ENCODE measurements at regions not wholly inside any gene's neighbourhood (a gene's known extent, or its start where the extent isn't known, plus 50 kb on each side); places are given as distances from the start of the nearest gene placed in this dataset.

DNA sequence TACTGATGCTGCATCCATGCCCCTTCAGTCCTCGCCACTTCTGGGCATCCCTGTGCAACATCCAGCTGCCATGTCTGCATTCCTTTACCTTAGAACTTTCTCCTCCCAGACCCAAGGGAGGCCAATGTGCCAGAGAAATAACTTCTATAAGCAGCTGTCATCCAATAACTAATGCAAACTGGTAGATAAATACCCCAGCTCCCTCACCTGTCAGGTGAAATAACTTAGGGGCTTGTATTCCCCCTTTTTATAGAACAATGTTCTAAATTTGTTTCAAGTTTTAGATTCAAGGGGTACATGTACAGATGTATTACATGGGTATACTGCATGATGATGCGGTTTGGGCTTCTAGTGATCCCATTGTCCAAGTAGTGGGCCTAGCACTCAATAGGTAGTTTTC, 880.1 kb downstream of the UQCRFS1 start:
- H3K36me3 Mint-ChIP-seq (ENCODE audit: low read depth): no peaks in the 10 kb centered on the region
- POLR2A ChIA-PET: no interaction called here
- no peaks in the 10 kb centered on the region for H3K9me3 Mint-ChIP-seq (ENCODE audit: insufficient read depth)

DNA sequence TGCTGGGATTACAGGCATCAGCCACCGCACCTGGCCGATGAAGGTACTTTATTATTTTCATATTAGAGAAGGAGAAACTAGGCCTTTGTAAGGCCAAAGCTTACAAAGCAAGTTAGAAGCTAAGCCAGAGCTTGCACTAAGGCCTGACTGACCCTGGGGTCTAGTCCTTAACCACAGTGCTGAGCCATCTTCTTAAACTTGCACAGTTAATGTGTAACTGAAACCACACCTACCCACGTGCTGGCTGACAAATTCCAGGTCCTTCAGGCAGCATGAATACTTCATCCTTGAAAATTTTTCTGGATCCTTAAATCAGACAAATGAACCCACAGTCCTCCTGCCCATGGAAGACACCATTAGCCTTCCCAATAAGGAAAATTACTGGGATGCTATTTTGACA, 880.6 kb downstream of the UQCRFS1 start:
- no peak overlapping the region for H3K4me3 Mint-ChIP-seq
- H3K27me3 Mint-ChIP-seq (ENCODE audit: low read depth): no peaks in the 10 kb centered on the region
- H3K4me1 Mint-ChIP-seq (ENCODE audit: low read depth): no peaks in the 10 kb centered on the region
- POLR2A ChIA-PET: no interaction called here
- no peak overlapping the region for H3K27ac Mint-ChIP-seq
- CTCF ChIA-PET: no interaction called here
- no peaks in the 10 kb centered on the region for H3K9me3 Mint-ChIP-seq (ENCODE audit: insufficient read depth)
- no peak for DNase-seq
- H3K36me3 Mint-ChIP-seq (ENCODE audit: low read depth): no peaks in the 10 kb centered on the region
- ATAC-seq: no peak

More for the DNA sequence above, 880.1 kb downstream of the UQCRFS1 start:
- DNase-seq: no peak
- Mint-ChIP-seq H3K27me3 (ENCODE audit: low read depth) (no peaks in the 10 kb centered on the region), H3K4me3 (no peak overlapping the region), H3K27ac (no peak overlapping the region), H3K4me1 (ENCODE audit: low read depth) (no peaks in the 10 kb centered on the region)
- CTCF ChIA-PET: no interaction called here
- no peak for ATAC-seq

DNA sequence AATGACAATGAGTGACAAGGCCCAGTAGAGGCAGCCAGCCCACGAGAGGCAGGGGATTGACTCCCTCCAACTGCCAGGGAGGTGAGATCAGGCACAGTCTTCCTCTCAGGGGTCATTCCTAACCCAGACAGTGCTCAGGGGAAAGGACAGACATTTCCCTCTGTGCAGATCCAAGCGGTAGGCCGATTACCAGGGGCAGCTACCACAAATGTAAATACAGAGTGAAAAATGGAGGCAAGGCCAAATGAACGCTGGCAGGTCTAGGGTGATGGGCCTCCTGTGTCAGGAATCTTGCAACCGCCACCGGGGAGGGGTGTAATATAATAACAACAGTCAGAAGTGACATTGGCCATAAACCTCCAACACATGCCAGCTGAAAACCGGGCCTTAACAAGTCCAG, 881.4 kb downstream of the UQCRFS1 start:
- ChIA-PET POLR2A (no interaction called here), CTCF (no interaction called here)
- Mint-ChIP-seq H3K36me3 (ENCODE audit: low read depth) (no peaks in the 10 kb centered on the region), H3K4me1 (ENCODE audit: low read depth) (no peaks in the 10 kb centered on the region), H3K4me3 (no peak overlapping the region), H3K27me3 (ENCODE audit: low read depth) (no peaks in the 10 kb centered on the region), H3K27ac (no peak overlapping the region), H3K9me3 (ENCODE audit: insufficient read depth) (no peaks in the 10 kb centered on the region)
- no peak for ATAC-seq
- no peak for DNase-seq

DNA sequence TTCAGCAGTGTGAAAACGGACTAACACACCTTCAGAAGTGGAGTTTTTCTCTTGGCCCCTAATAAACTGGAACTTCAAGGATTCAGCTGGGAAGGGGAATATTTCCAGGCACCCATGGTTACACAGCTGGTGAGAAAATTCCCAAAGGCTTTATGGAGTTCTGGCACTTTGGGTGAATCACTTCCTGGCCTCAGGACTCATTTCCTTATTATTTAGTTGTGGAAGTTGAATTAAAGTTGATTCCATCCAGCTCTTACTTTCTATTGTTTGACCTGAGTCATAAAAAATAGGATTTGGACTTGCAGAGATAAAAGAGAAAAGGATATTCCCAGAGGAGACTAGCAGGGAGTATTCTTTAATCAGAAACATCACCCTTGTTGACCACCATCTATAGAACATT, 882.1 kb downstream of the UQCRFS1 start:
- H3K36me3 Mint-ChIP-seq (ENCODE audit: low read depth): no peaks in the 10 kb centered on the region
- no peaks in the 10 kb centered on the region for H3K4me1 Mint-ChIP-seq (ENCODE audit: low read depth)
- DNase-seq (no peak), ATAC-seq (no peak)
- H3K27me3 Mint-ChIP-seq (ENCODE audit: low read depth): no peaks in the 10 kb centered on the region
- ChIA-PET CTCF (no interaction called here), POLR2A (no interaction called here)
- H3K4me3 Mint-ChIP-seq: no peak overlapping the region
- H3K27ac Mint-ChIP-seq: no peak overlapping the region
- no peaks in the 10 kb centered on the region for H3K9me3 Mint-ChIP-seq (ENCODE audit: insufficient read depth)

DNA sequence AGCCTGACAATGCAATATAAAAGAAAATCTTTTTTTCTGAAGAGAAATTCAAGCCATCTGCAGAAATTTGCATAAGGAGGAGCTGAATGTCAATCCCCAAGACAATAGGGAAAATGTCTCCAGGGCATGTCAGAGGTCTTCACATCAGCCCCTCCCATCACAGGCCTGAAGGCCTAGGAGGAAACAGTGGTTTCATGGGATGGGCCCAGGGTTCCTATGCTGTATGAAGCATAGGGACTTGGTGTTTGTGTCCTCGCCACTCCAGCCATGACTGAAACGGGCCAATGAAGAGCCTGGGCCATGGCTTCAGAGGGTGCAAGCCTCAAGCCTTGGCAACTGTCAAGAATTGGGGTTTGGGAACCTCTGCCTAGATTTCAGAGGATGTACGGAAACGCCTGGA, 883.5 kb downstream of the UQCRFS1 start:
- ATAC-seq: no peak
- CTCF ChIA-PET: no interaction called here
- H3K27ac Mint-ChIP-seq: no peak overlapping the region
- no peaks in the 10 kb centered on the region for H3K27me3 Mint-ChIP-seq (ENCODE audit: low read depth)
- POLR2A ChIA-PET: no interaction called here
- H3K4me3 Mint-ChIP-seq: no peak overlapping the region
- no peaks in the 10 kb centered on the region for H3K4me1 Mint-ChIP-seq (ENCODE audit: low read depth)
- DNase-seq: no peak
- no peaks in the 10 kb centered on the region for H3K9me3 Mint-ChIP-seq (ENCODE audit: insufficient read depth)
- H3K36me3 Mint-ChIP-seq (ENCODE audit: low read depth): no peaks in the 10 kb centered on the region

DNA sequence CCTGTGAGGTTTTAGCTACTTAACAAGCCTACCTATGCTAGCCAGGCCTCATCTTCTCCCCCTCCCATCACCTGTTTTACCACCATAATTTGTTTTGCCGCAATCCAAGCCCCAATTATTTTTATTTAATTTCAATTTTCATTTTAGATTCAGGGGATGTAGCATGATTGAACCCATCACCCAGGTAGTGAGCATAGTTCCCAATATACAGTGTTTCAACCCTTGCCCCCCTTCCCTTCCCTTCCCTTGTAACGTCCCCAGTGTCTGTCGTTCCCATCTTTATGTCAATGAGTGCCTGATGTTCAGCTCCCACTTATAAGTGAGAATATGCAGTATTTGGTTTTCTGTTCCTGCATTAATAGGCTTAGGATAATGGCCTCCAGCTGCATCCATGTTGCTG, 885.0 kb downstream of the UQCRFS1 start:
- H3K27ac Mint-ChIP-seq: no peak overlapping the region
- CTCF ChIA-PET: interaction anchor here (1.2 kb wide), 1 partner anchor 354 kb away, joined by 4 read pairs; no protein-coding TSS in a partner anchor
- no peaks in the 10 kb centered on the region for H3K27me3 Mint-ChIP-seq (ENCODE audit: low read depth)
- no peaks in the 10 kb centered on the region for H3K9me3 Mint-ChIP-seq (ENCODE audit: insufficient read depth)
- no peaks in the 10 kb centered on the region for H3K4me1 Mint-ChIP-seq (ENCODE audit: low read depth)
- no peaks in the 10 kb centered on the region for H3K36me3 Mint-ChIP-seq (ENCODE audit: low read depth)
- POLR2A ChIA-PET: no interaction called here
- no peak for ATAC-seq
- H3K4me3 Mint-ChIP-seq: no peak overlapping the region
- no peak for DNase-seq

DNA sequence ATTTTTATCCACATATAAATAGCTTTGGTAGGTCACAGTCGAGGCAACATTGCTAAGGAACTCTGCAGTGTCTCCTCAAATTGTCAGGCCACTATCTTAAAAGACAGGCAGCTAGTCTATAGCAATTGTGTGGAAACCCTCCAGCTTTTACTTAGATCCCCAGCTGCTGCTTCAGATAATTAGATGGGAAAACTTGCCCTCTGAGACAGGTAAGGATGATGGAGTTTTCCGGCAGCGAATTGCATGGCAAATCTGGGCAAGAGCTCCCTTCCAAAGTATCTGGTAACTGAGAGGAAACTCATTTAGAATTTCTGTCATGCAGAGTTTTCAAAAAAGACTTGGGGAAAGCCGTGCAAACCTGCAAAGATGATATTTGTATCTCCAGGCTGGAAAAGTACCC, 886.2 kb downstream of the UQCRFS1 start:
- DNase-seq (no peak), ATAC-seq (no peak)
- no peak overlapping the region for H3K27ac Mint-ChIP-seq
- no peaks in the 10 kb centered on the region for H3K9me3 Mint-ChIP-seq (ENCODE audit: insufficient read depth)
- no peaks in the 10 kb centered on the region for H3K27me3 Mint-ChIP-seq (ENCODE audit: low read depth)
- H3K4me3 Mint-ChIP-seq: no peak overlapping the region
- no peaks in the 10 kb centered on the region for H3K4me1 Mint-ChIP-seq (ENCODE audit: low read depth)
- CTCF ChIA-PET: interaction anchor here (0.7 to 1.4 kb wide), 2 partner anchors 143 to 307 kb away, joined by 3 to 5 read pairs; no protein-coding TSS in a partner anchor
- H3K36me3 Mint-ChIP-seq (ENCODE audit: low read depth): no peaks in the 10 kb centered on the region
- POLR2A ChIA-PET: no interaction called here

DNA sequence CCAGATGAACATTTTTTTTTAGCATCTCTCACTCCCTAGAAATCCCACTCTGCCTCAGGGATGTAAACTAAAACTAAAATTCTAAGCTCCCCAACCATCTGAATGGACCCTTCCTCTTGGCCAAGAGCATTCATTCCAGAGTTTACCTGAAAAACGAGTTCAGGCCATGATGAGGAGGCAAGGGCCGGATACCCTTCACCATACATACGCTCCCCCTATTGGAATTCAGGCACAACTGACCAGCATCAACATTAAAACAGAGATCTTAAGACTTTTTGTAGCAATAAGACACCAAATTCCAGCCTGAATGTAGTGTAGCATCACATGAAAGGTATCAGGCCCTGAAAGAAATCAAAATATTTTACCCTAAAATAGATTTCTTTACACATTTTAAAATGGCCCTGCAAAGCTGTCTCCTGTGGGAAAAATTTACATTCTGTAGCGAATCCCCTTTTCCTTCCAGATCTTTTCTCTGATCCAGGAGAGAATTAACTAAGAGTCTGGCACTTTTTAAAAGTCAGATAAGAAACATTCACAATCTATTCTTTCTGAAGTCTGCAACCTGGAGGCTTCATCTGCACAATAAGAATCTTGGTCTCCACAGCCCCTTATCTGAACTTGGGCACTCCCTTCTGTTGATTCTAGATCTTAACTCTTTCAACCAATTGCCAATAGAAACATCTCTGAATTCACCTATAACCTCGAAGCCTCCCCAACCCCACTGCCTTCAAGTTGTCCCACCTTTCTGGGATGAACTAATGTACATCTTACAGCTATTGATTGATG, 888.5 kb downstream of the UQCRFS1 start:
- no peaks in the 10 kb centered on the region for H3K4me1 Mint-ChIP-seq (ENCODE audit: low read depth)
- H3K36me3 Mint-ChIP-seq (ENCODE audit: low read depth): no peaks in the 10 kb centered on the region
- no peak overlapping the region for H3K27ac Mint-ChIP-seq
- DNase-seq (no peak), ATAC-seq (no peak)
- POLR2A ChIA-PET: no interaction called here
- no peaks in the 10 kb centered on the region for H3K9me3 Mint-ChIP-seq (ENCODE audit: insufficient read depth)
- no peaks in the 10 kb centered on the region for H3K27me3 Mint-ChIP-seq (ENCODE audit: low read depth)
- no peak overlapping the region for H3K4me3 Mint-ChIP-seq
- CTCF ChIA-PET: interaction anchor here (1.0 to 1.6 kb wide), 5 partner anchors 9 to 358 kb away, joined by 3 to 5 read pairs (median 4); no protein-coding TSS in a partner anchor

DNA sequence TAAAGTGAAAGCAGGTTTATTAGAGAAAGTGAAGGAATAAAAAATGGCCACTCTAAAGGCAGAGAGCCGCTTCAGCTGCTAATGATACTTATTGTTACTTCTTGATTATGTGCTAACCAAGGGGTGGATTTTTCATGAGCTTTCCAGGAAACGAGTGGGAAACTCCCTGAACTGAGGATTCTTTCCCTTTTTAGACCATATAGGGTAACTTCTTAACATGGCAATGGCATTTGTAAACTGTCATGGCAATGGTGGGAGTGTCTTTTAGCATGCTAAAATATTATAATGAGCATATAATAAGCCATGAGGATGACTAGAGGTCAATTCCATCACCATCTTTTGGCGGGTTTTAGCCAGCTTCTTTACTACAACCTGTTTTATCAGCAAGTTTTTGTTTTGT, 890.0 kb downstream of the UQCRFS1 start:
- DNase-seq (no peak), ATAC-seq (no peak)
- Mint-ChIP-seq H3K36me3 (ENCODE audit: low read depth) (no peaks in the 10 kb centered on the region), H3K4me1 (ENCODE audit: low read depth) (no peaks in the 10 kb centered on the region), H3K4me3 (no peak overlapping the region), H3K27ac (no peak overlapping the region), H3K27me3 (ENCODE audit: low read depth) (no peaks in the 10 kb centered on the region), H3K9me3 (ENCODE audit: insufficient read depth) (no peaks in the 10 kb centered on the region)
- ChIA-PET CTCF (no interaction called here), POLR2A (no interaction called here)

DNA sequence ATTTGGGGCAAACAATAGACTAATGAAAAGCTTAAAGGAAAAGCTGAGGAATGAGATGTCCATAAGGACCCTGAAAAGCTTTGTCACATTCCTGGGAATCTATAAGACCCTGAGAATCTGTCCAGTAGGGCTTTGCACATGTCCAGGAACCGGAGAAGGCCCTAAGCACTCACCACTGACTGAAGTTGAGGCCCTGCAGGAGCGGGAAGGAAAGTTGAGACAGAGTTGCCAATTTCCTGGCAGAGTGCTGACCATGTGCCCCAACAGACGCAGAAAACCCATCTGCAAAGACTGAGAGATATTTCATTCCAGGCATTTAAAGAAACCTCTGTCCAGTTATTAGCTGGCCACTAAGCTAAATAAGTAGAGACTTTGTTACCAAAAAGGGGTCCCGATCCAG, 890.5 kb downstream of the UQCRFS1 start:
- CTCF ChIA-PET: no interaction called here
- Mint-ChIP-seq H3K36me3 (ENCODE audit: low read depth) (no peaks in the 10 kb centered on the region), H3K4me3 (no peak overlapping the region), H3K9me3 (ENCODE audit: insufficient read depth) (no peaks in the 10 kb centered on the region), H3K27ac (no peak overlapping the region), H3K4me1 (ENCODE audit: low read depth) (no peaks in the 10 kb centered on the region), H3K27me3 (ENCODE audit: low read depth) (no peaks in the 10 kb centered on the region)
- DNase-seq (no peak), ATAC-seq (no peak)
- POLR2A ChIA-PET: no interaction called here

DNA sequence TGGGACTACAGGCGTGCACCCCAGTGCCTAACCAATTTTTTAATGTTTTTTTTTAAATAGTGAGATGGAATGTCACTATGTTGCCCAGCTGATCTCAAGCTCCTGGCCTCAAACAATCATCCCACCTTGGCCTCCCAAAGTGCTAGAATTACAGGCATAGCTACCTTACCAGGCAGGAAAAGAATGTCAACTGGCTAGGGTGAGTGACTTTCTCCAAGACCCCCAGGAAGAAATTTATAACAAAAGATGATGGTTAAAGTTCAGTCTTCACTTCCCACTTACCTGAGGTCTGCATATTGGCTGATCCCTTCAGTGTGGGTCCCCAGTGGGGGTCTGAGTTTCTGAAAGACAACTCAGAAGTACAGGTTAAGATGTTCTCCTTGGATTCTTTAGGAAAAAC, 893.0 kb downstream of the UQCRFS1 start:
- DNase-seq (no peak), ATAC-seq (no peak)
- no peak overlapping the region for H3K27ac Mint-ChIP-seq
- ChIA-PET CTCF (no interaction called here), POLR2A (no interaction called here)
- no peaks in the 10 kb centered on the region for H3K27me3 Mint-ChIP-seq (ENCODE audit: low read depth)
- H3K4me1 Mint-ChIP-seq (ENCODE audit: low read depth): no peaks in the 10 kb centered on the region
- no peak overlapping the region for H3K4me3 Mint-ChIP-seq
- H3K9me3 Mint-ChIP-seq (ENCODE audit: insufficient read depth): no peaks in the 10 kb centered on the region
- H3K36me3 Mint-ChIP-seq (ENCODE audit: low read depth): no peaks in the 10 kb centered on the region

DNA sequence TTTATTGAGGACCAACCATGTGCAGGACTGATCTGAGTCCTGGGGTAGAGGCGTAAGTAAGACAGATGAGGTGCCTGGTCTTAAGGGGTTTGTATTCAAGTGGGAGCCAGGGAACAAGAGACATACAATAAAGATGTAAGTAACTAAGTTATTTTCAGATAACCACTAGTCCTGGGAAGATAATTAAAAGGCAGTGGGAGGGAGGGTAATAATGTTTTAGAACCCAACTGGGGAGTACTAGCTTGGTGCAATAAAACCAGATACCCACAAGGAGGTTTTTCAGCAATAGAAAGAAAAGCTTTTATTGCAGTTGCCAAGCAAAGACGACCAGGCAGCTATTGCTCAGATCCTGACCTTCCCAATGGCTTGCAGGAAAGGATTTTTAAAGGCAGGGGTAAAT, 893.7 kb downstream of the UQCRFS1 start:
- DNase-seq (no peak), ATAC-seq (no peak)
- ChIA-PET CTCF (no interaction called here), POLR2A (no interaction called here)
- H3K27me3 Mint-ChIP-seq (ENCODE audit: low read depth): no peaks in the 10 kb centered on the region
- no peaks in the 10 kb centered on the region for H3K9me3 Mint-ChIP-seq (ENCODE audit: insufficient read depth)
- no peak overlapping the region for H3K4me3 Mint-ChIP-seq
- no peaks in the 10 kb centered on the region for H3K4me1 Mint-ChIP-seq (ENCODE audit: low read depth)
- H3K27ac Mint-ChIP-seq: no peak overlapping the region
- H3K36me3 Mint-ChIP-seq (ENCODE audit: low read depth): no peaks in the 10 kb centered on the region

All from activated CD8-positive, alpha-beta T cell treated with anti-CD3 and anti-CD28 coated beads, Interleukin-2, amount 10 ng/mL, durations not matched to agents 7 days and 5 days (primary cell).